ENCODE measurements at regions not wholly inside any gene's neighbourhood (a gene's known extent, or its start where the extent isn't known, plus 50 kb on each side); places are given as distances from the start of the nearest gene placed in this dataset.

GRCh38 chr11:122354025-122354697 is 238.1 kb upstream of the BLID start:
- Histone ChIP-seq H3K27me3 (no peaks in the 10 kb centered on the region), H3K9me3 (replicated peaks in 1 of 3) (no peaks in the 10 kb centered on the region), H3K27ac (peak overlapping the region in 1 of 5 donors; percentile 16), H3K36me3 (replicated peaks in 1 of 2) (no peaks in the 10 kb centered on the region), H3K4me1 (replicated peaks in 1 of 2) (no peaks in the 10 kb centered on the region), H3K4me3 (no peak overlapping the region)
- TF ChIP-seq POLR2A (IDR thresholded peaks at IDR 0.05) (no peak), CTCF (IDR thresholded peaks at IDR 0.05) (no peak)
- intact Hi-C loops (cut with DNase I) = no loop called here
- DNase-seq = no peak
- 34 to 60% (median 48%) methylated on average over 3 of the region's 3 CpGs for WGBS, 4 donors

DNA sequence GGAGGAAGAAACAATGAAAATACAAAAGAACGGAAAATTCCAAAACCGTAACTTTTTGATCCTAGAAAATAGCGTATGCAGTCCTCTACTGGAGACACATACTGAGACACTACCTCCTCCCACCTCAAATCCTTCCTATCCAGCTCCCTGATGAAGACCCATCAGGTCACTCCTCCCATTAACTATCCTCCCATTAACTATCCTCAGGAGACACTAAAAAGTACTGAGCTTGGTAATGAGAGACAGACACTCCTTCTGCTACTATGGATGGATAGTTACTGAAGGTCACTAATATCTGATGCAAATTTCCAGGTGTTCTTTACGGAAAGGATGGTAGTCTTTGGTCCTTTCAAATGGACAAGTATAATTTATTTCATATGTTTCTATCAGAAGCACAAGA is 237.5 kb upstream of the BLID start:
- Histone ChIP-seq H3K27ac (no peak overlapping the region), H3K4me1 (replicated peaks in 1 of 2) (no peaks in the 10 kb centered on the region), H3K27me3 (no peaks in the 10 kb centered on the region), H3K9me3 (replicated peaks in 1 of 3) (no peaks in the 10 kb centered on the region), H3K36me3 (replicated peaks in 1 of 2) (no peaks in the 10 kb centered on the region), H3K4me3 (no peak overlapping the region)
- intact Hi-C loops (cut with DNase I) = no loop called here
- 86 to 96% (median 92%) methylated on average over 4 of the region's 4 CpGs for WGBS, 4 donors
- no peak for DNase-seq
- TF ChIP-seq CTCF (IDR thresholded peaks at IDR 0.05) (no peak), POLR2A (IDR thresholded peaks at IDR 0.05) (no peak)

DNA sequence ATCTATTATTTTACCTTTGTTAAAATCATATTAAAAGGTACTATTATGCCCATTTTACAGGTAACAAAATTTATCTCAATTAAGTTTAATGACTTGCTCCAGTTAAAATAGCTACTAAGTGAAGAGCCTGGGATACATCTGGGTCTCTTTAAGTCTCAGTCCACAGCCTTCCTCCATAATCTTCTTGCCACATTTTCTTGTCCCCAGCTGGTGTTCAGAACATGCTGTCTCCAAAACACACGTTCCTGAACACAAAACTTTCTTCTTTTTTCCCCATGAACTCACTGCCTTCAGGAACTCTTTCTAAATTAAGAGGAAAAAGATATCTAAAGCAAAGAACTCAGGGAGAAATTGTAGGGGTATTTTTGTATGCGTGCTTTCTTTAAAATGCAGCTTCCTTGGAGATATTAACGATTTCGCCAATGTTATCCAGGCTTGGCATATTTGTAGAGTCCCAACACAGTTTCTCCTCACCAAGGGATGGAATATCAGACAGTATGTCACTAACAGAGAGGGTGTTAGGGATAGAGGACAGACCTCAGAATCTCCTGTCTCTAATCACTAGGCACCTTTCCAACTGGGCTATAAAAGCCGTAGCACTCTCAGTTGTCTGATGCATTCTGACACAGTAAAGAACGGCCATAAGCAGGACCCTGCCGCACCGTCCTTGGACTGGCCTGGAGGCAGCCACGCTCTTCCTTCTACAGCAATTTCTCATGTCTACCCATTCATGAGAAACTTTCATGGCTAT is 232.8 kb upstream of the BLID start:
- no peak for TF ChIP-seq POLR2A (IDR thresholded peaks at IDR 0.05)
- TF ChIP-seq CTCF (IDR thresholded peaks at IDR 0.05) = no peak
- intact Hi-C loops (cut with DNase I) = no loop called here
- Histone ChIP-seq H3K27ac (no peak overlapping the region), H3K4me3 (no peak overlapping the region), H3K4me1 (replicated peaks in 1 of 2) (no peaks in the 10 kb centered on the region), H3K27me3 (no peaks in the 10 kb centered on the region), H3K36me3 (replicated peaks in 1 of 2) (no peaks in the 10 kb centered on the region), H3K9me3 (replicated peaks in 1 of 3) (no peaks in the 10 kb centered on the region)
- 81 to 83% (median 82%) methylated on average over 9 of the region's 9 CpGs for WGBS, 4 donors
- no peak for DNase-seq

GRCh38 chr11:122346006-122346405 is 230.0 kb upstream of the BLID start:
- no peak for DNase-seq
- H3K4me3 ChIP-seq = no peak overlapping the region
- TF ChIP-seq POLR2A (IDR thresholded peaks at IDR 0.05) = no peak
- TF ChIP-seq CTCF (IDR thresholded peaks at IDR 0.05) = no peak
- H3K36me3 ChIP-seq (replicated peaks in 1 of 2) = no peaks in the 10 kb centered on the region
- H3K4me1 ChIP-seq (replicated peaks in 1 of 2) = no peaks in the 10 kb centered on the region
- H3K27me3 ChIP-seq = no peaks in the 10 kb centered on the region
- intact Hi-C loops (cut with DNase I) = no loop called here
- no peaks in the 10 kb centered on the region for H3K9me3 ChIP-seq (replicated peaks in 1 of 3)
- no peak overlapping the region for H3K27ac ChIP-seq
- WGBS, 4 donors = 84 to 89% (median 86%) methylated on average over 2 of the region's 2 CpGs

Data from adrenal gland (tissue), 9 donors.